ENCODE measurements at regions not wholly inside any gene's neighbourhood (a gene's known extent, or its start where the extent isn't known, plus 50 kb on each side); places are given as distances from the start of the nearest gene placed in this dataset.

- H3K4me3 ChIP-seq (ENCODE audit: low read length, poor library complexity, severe bottlenecking) = no peak overlapping the region
- TF ChIP-seq EZH2phosphoT487 (IDR thresholded peaks at IDR 0.05; ENCODE audit: borderline replicate concordance) (no peak), CTCF (conservative IDR thresholded peaks at IDR 0.05; ENCODE audit: low read length) (no peak)
- H3K9ac ChIP-seq (ENCODE audit: low read depth, low read length, poor library complexity, severe bottlenecking) = no peak overlapping the region
- no peak overlapping the region for H2AFZ ChIP-seq (ENCODE audit: low read length)
- H3K9me3 ChIP-seq (ENCODE audit: insufficient read depth, low read depth, low read length) = no peaks in the 10 kb centered on the region
- H3K9me2 ChIP-seq (replicated peaks; ENCODE audit: low read depth, low read length) = no peaks in the 10 kb centered on the region
- no peaks in the 10 kb centered on the region for H3K27me3 ChIP-seq (ENCODE audit: insufficient read depth, low read length, poor library complexity, severe bottlenecking)
- H3K36me3 ChIP-seq (ENCODE audit: insufficient read depth, low read length) = no peaks in the 10 kb centered on the region
- H3F3A ChIP-seq (ENCODE audit: low read depth) = no peaks in the 10 kb centered on the region
- peaks cover 19% of the 10 kb centered on the region for H3K4me1 ChIP-seq (ENCODE audit: insufficient read depth, low read length, poor library complexity, severe bottlenecking)
- H3K79me2 ChIP-seq (ENCODE audit: insufficient read depth, low read length) = no peaks in the 10 kb centered on the region
- H3K4me2 ChIP-seq (ENCODE audit: low read depth, low read length, poor library complexity, severe bottlenecking) = no peak overlapping the region
- no peaks in the 10 kb centered on the region for H4K20me1 ChIP-seq (ENCODE audit: insufficient read depth, low read length, poor library complexity, severe bottlenecking)
Observed at GRCh38 chr14:38137005-38137404, 70.7 kb upstream of the SSTR1 start.

GRCh38 chr14:38138473-38139138 lies 69.1 kb upstream of the SSTR1 start:
- no peaks in the 10 kb centered on the region for H3K9me3 ChIP-seq (ENCODE audit: insufficient read depth, low read depth, low read length)
- H3K4me2 ChIP-seq (ENCODE audit: low read depth, low read length, poor library complexity, severe bottlenecking) = no peak overlapping the region
- H3K4me1 ChIP-seq (ENCODE audit: insufficient read depth, low read length, poor library complexity, severe bottlenecking) = peaks cover 19% of the 10 kb centered on the region
- no peaks in the 10 kb centered on the region for H3K36me3 ChIP-seq (ENCODE audit: insufficient read depth, low read length)
- no peaks in the 10 kb centered on the region for H3K79me2 ChIP-seq (ENCODE audit: insufficient read depth, low read length)
- H3K9me2 ChIP-seq (replicated peaks; ENCODE audit: low read depth, low read length) = no peaks in the 10 kb centered on the region
- no peaks in the 10 kb centered on the region for H3K27me3 ChIP-seq (ENCODE audit: insufficient read depth, low read length, poor library complexity, severe bottlenecking)
- no peak overlapping the region for H3K9ac ChIP-seq (ENCODE audit: low read depth, low read length, poor library complexity, severe bottlenecking)
- H3F3A ChIP-seq (ENCODE audit: low read depth) = no peaks in the 10 kb centered on the region
- peak overlapping the region; percentile 22; the same call in 1 of the 2 replicates for H2AFZ ChIP-seq (ENCODE audit: low read length)
- TF ChIP-seq EZH2phosphoT487 (IDR thresholded peaks at IDR 0.05; ENCODE audit: borderline replicate concordance) = no peak
- no peak for TF ChIP-seq CTCF (conservative IDR thresholded peaks at IDR 0.05; ENCODE audit: low read length)
- H4K20me1 ChIP-seq (ENCODE audit: insufficient read depth, low read length, poor library complexity, severe bottlenecking) = no peaks in the 10 kb centered on the region
- no peak overlapping the region for H3K4me3 ChIP-seq (ENCODE audit: low read length, poor library complexity, severe bottlenecking)

GRCh38 chr14:38139926-38140325 lies 67.8 kb upstream of the SSTR1 start:
- H3K79me2 ChIP-seq (ENCODE audit: insufficient read depth, low read length) = no peaks in the 10 kb centered on the region
- H3K9ac ChIP-seq (ENCODE audit: low read depth, low read length, poor library complexity, severe bottlenecking) = no peak overlapping the region
- H3K4me2 ChIP-seq (ENCODE audit: low read depth, low read length, poor library complexity, severe bottlenecking) = no peak overlapping the region
- no peak overlapping the region for H3K4me3 ChIP-seq (ENCODE audit: low read length, poor library complexity, severe bottlenecking)
- H3K9me2 ChIP-seq (replicated peaks; ENCODE audit: low read depth, low read length) = no peaks in the 10 kb centered on the region
- TF ChIP-seq EZH2phosphoT487 (IDR thresholded peaks at IDR 0.05; ENCODE audit: borderline replicate concordance) = no peak
- no peak for TF ChIP-seq CTCF (conservative IDR thresholded peaks at IDR 0.05; ENCODE audit: low read length)
- H3K4me1 ChIP-seq (ENCODE audit: insufficient read depth, low read length, poor library complexity, severe bottlenecking) = peaks cover 16% of the 10 kb centered on the region
- H3K27me3 ChIP-seq (ENCODE audit: insufficient read depth, low read length, poor library complexity, severe bottlenecking) = no peaks in the 10 kb centered on the region
- H3K36me3 ChIP-seq (ENCODE audit: insufficient read depth, low read length) = no peaks in the 10 kb centered on the region
- 0 out of 2 replicates have a peak overlapping the region, but pooled peaks have one; percentile 30 for H2AFZ ChIP-seq (ENCODE audit: low read length)
- H3F3A ChIP-seq (ENCODE audit: low read depth) = no peaks in the 10 kb centered on the region
- H3K9me3 ChIP-seq (ENCODE audit: insufficient read depth, low read depth, low read length) = no peaks in the 10 kb centered on the region
- no peaks in the 10 kb centered on the region for H4K20me1 ChIP-seq (ENCODE audit: insufficient read depth, low read length, poor library complexity, severe bottlenecking)

Data from Loucy (cell line).